ENCODE measurements at regions not wholly inside any gene's neighbourhood (a gene's known extent, or its start where the extent isn't known, plus 50 kb on each side); places are given as distances from the start of the nearest gene placed in this dataset.

DNA sequence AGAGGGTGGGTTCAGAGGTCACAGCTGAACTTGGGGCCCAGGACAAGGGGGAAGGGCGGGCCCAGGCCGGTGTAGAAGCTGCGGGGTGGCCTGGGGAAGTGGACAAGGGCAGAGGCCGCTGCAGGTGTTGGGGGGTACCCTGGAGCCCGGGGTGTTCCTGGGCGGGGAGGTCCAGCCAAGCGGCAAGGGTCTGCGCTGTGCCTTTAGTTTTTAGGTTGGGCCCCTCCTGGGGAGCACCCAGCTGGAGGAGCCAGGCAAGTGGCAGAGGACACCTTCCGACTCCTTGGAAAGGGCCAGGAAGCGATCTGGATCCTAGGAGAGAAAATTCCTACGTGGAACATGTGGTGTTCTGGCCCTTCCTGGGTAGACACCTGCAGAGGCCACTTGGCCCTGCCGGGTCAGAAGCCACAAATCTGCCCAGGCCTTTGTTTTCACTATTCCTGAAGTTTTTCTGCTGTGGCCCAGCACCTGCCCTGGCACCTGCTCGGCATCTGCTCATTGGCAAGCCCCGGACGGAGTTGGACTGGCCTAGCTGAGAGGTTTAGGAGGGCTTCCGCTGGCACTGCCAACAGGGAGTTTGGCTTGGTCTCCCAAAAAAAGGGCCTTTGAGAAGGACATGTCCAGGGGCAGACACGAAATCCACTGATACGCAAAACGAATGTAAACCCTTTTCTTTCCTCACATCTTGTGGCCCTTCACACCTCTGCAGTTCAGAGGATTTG is 61.1 kb downstream of the SMUG1 start:
- Histone ChIP-seq H3K27ac (ENCODE audit: low read length) (peak overlapping the region; percentile 62), H3K9me3 (ENCODE audit: control insufficient read depth in 1 of 2, low read length in 2 of 2) (no peaks in the 10 kb centered on the region)

DNA sequence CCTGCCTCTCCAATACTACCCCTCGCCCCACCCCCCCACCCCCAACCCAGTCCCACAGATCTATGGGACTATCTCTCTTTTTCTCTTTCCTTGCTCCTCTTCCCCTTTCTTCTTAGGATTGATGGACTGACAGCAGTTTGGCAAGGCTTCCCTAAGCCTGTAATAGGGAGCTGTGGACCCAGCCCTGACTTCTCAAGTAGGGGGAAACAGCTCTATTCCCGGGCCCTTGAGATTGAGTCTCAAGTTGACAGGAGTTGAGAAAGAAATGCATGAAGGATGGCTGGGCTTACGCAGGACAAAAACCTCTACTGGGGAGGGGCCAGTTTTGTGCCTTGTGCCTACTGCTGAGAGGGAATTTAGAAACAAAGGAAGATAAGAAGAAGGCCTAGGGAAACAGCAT is 60.4 kb downstream of the SMUG1 start:
- H3K4me3 ChIP-seq (ENCODE audit: low read depth in 1 of 2, low read length in 2 of 2): no peak overlapping the region
- no peaks in the 10 kb centered on the region for H3K9me3 ChIP-seq (ENCODE audit: control insufficient read depth in 1 of 2, low read length in 2 of 2)
- peaks cover 14% of the 10 kb centered on the region for H3K27me3 ChIP-seq (ENCODE audit: low read depth, low read length)
- peaks cover 11 to 41% of the 10 kb centered on the region in 2 donors for H3K4me1 ChIP-seq (ENCODE audit: control insufficient read depth in 1 of 2, insufficient read depth in 2 of 2, low read length in 2 of 2)
- no peaks in the 10 kb centered on the region for H3K36me3 ChIP-seq (ENCODE audit: control insufficient read depth in 1 of 2, insufficient read depth in 2 of 2, low read length in 2 of 2)
- H3K27ac ChIP-seq (ENCODE audit: low read length): no peak overlapping the region

More for the DNA sequence above, 61.1 kb downstream of the SMUG1 start:
- Histone ChIP-seq H3K4me3 (ENCODE audit: low read depth in 1 of 2, low read length in 2 of 2) (peak overlapping the region; percentile 79 to 87), H3K27me3 (ENCODE audit: low read depth, low read length) (peaks cover 14% of the 10 kb centered on the region), H3K4me1 (ENCODE audit: control insufficient read depth in 1 of 2, insufficient read depth in 2 of 2, low read length in 2 of 2) (peaks cover 10 to 38% of the 10 kb centered on the region in 2 donors), H3K36me3 (ENCODE audit: control insufficient read depth in 1 of 2, insufficient read depth in 2 of 2, low read length in 2 of 2) (no peaks in the 10 kb centered on the region)

DNA sequence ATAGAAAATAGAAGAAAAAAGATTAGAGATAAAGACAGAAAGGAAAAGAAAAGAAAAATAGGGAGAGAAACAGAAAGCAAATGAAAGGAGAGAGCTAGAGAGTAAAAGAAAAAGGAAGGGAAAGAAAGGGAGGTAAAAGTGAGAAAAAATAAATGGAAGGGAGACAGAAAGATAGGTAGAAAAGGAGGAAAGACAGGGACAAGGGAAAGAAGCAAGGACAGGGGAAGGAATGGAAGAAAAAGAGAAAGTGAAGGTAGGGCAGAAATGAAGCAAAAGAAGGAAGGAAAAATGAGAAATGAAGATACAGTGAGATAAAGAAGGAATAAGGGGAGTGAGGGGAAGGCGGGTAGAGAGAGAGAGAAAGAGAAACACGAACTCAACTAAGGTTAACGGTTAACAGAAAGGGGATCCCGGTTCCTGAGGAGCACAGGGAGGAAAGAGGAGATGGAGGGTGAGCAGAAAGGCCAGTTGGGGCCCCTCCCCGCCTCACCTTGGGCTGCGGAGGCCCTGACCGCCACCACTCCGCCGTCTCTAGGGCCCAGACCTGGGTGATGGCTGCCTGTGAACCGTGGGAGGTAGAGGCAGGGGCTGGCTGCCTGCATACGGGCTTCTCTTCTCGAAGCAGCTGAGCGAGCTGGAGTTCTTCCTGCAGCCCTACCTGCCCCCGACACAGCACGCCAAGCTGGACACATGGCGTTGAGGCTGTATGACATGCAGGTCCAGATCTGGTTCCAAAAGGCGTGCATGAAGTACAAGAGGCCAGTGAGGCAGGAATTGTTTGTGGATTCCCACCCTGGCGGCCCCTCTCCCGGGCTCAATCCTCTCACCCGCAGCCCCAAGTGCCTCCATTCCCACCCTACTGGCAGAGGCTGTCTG is 59.5 kb downstream of the SMUG1 start:
- H3K9me3 ChIP-seq (ENCODE audit: control insufficient read depth in 1 of 2, low read length in 2 of 2): no peaks in the 10 kb centered on the region
- no peak overlapping the region for H3K27ac ChIP-seq (ENCODE audit: low read length)
- peak overlapping the region in 1 of 2 donors; percentile 24 for H3K4me3 ChIP-seq (ENCODE audit: low read depth in 1 of 2, low read length in 2 of 2)
- peaks cover 11 to 47% of the 10 kb centered on the region in 2 donors for H3K4me1 ChIP-seq (ENCODE audit: control insufficient read depth in 1 of 2, insufficient read depth in 2 of 2, low read length in 2 of 2)
- no peaks in the 10 kb centered on the region for H3K36me3 ChIP-seq (ENCODE audit: control insufficient read depth in 1 of 2, insufficient read depth in 2 of 2, low read length in 2 of 2)
- peaks cover 14% of the 10 kb centered on the region for H3K27me3 ChIP-seq (ENCODE audit: low read depth, low read length)

Data from muscle layer of duodenum (tissue), 2 donors.